ENCODE measurements at regions not wholly inside any gene's neighbourhood (a gene's known extent, or its start where the extent isn't known, plus 50 kb on each side); places are given as distances from the start of the nearest gene placed in this dataset.
A peak's percentile ranks its signal among the peaks of the same experiment; 100 is the strongest.

GRCh38 chr17:81345228-81346089, 49.8 kb upstream of the BAHCC1 start:
- peak overlapping the region; percentile 78 for H3K4me3 Mint-ChIP-seq
- intact Hi-C loops (cut with micrococcal nuclease) = loop anchor here (2.0 kb wide), 1 partner anchor 49 kb away; the partner anchor contains the start of gene BAHCC1
- peaks cover 33% of the 10 kb centered on the region for H3K36me3 Mint-ChIP-seq (ENCODE audit: low read depth)
- H3K9me3 Mint-ChIP-seq = no peaks in the 10 kb centered on the region
- peaks cover 62% of the 10 kb centered on the region for H3K4me1 Mint-ChIP-seq (ENCODE audit: low read depth)
- peak overlapping the region; percentile 70 for H3K27ac Mint-ChIP-seq
- H3K27me3 Mint-ChIP-seq = peaks cover 40% of the 10 kb centered on the region

Data from dendritic cell treated with granulocyte-macrophage colony-stimulating factor and Interleukin-4, amounts not matched to agents 40 ng/mL and 50 ng/mL, for 4 days (primary cell).